Mesothelial cell of epicardium (in vitro differentiated cells): ENCODE measurements at regions not wholly inside any gene's neighbourhood (a gene's known extent, or its start where the extent isn't known, plus 50 kb on each side); places are given as distances from the start of the nearest gene placed in this dataset.

Source experiments
- DNase-seq, 2 experiments: peaks; one replicate each; pipeline ENCODE4 v3.0.0; 2021; ENCODE audit warnings: low spot score in 2 of 2; ENCODE audit not compliant: unreplicated experiment in 2 of 2
- H3K27ac Mint-ChIP-seq: 2 replicates; pipeline ENCODE4 v1.8.0; 2021; ENCODE audit warnings: mixed read lengths
- H3K27me3 Mint-ChIP-seq: 2 replicates; pipeline ENCODE4 v1.8.0; 2021; ENCODE audit warnings: low read depth, mixed read lengths
- H3K36me3 Mint-ChIP-seq: 2 replicates; pipeline ENCODE4 v1.8.0; 2021; ENCODE audit warnings: mixed read lengths
- H3K4me1 Mint-ChIP-seq: 2 replicates; pipeline ENCODE4 v1.8.0; 2021; ENCODE audit warnings: mixed read lengths
- H3K4me3 Mint-ChIP-seq: 2 replicates; pipeline ENCODE4 v1.8.0; 2021; ENCODE audit warnings: mild to moderate bottlenecking, moderate library complexity, mixed read lengths
- H3K9me3 Mint-ChIP-seq: 2 replicates; pipeline ENCODE4 v1.8.0; 2021; ENCODE audit warnings: mixed read lengths
- CTCF ChIP-seq: fragments of 200-600 bp; sonication (generic); IDR thresholded peaks from one replicate; pipeline ENCODE4 v1.5.0; 2021; ENCODE audit warnings: antibody characterized with exemption; ENCODE audit not compliant: unreplicated experiment

- no peaks in the 10 kb centered on the region for H3K9me3 Mint-ChIP-seq
- no peak for TF ChIP-seq CTCF
- no peaks in the 10 kb centered on the region for H3K36me3 Mint-ChIP-seq
- no peaks in the 10 kb centered on the region for H3K4me1 Mint-ChIP-seq
- no peak overlapping the region for H3K4me3 Mint-ChIP-seq
- H3K27me3 Mint-ChIP-seq, result no peaks in the 10 kb centered on the region
- no peak overlapping the region for H3K27ac Mint-ChIP-seq
- DNase-seq, result no peak
Observed at GRCh38 chr4:84279678-84280077, 219.4 kb downstream of the NKX6-1 start.

GRCh38 chr4:84277923-84278322, 221.2 kb downstream of the NKX6-1 start:
- H3K27me3 Mint-ChIP-seq, result no peaks in the 10 kb centered on the region
- H3K27ac Mint-ChIP-seq, result no peak overlapping the region
- TF ChIP-seq CTCF, result no peak
- no peaks in the 10 kb centered on the region for H3K4me1 Mint-ChIP-seq
- H3K4me3 Mint-ChIP-seq, result no peak overlapping the region
- no peak for DNase-seq
- no peaks in the 10 kb centered on the region for H3K9me3 Mint-ChIP-seq
- no peaks in the 10 kb centered on the region for H3K36me3 Mint-ChIP-seq

- no peaks in the 10 kb centered on the region for H3K9me3 Mint-ChIP-seq
Observed at GRCh38 chr4:84276752-84277151, 222.3 kb downstream of the NKX6-1 start.

GRCh38 chr4:84269536-84270044, 229.5 kb downstream of the NKX6-1 start:
- peaks cover 3% of the 10 kb centered on the region for H3K27me3 Mint-ChIP-seq
- no peaks in the 10 kb centered on the region for H3K4me1 Mint-ChIP-seq

More at GRCh38 chr4:84276752-84277151, 222.3 kb downstream of the NKX6-1 start:
- Mint-ChIP-seq H3K36me3 (no peaks in the 10 kb centered on the region), H3K27ac (no peak overlapping the region), H3K4me1 (no peaks in the 10 kb centered on the region), H3K27me3 (peaks cover 3% of the 10 kb centered on the region), H3K4me3 (no peak overlapping the region)
- DNase-seq, result no peak
- no peak for TF ChIP-seq CTCF

GRCh38 chr4:84264652-84265051, 234.4 kb downstream of the NKX6-1 start:
- Mint-ChIP-seq H3K9me3 (peaks cover 37% of the 10 kb centered on the region), H3K27me3 (no peaks in the 10 kb centered on the region), H3K36me3 (no peaks in the 10 kb centered on the region), H3K4me1 (no peaks in the 10 kb centered on the region), H3K27ac (no peak overlapping the region), H3K4me3 (no peak overlapping the region)
- TF ChIP-seq CTCF, result no peak
- DNase-seq, result no peak

More at GRCh38 chr4:84269536-84270044, 229.5 kb downstream of the NKX6-1 start:
- H3K27ac Mint-ChIP-seq, result no peak overlapping the region
- no peak overlapping the region for H3K4me3 Mint-ChIP-seq
- DNase-seq, result no peak
- H3K36me3 Mint-ChIP-seq, result no peaks in the 10 kb centered on the region
- H3K9me3 Mint-ChIP-seq, result no peaks in the 10 kb centered on the region
- no peak for TF ChIP-seq CTCF

GRCh38 chr4:84263415-84263814, 235.7 kb downstream of the NKX6-1 start:
- no peak overlapping the region for H3K4me3 Mint-ChIP-seq
- H3K9me3 Mint-ChIP-seq, result peaks cover 45% of the 10 kb centered on the region
- no peaks in the 10 kb centered on the region for H3K36me3 Mint-ChIP-seq
- no peaks in the 10 kb centered on the region for H3K27me3 Mint-ChIP-seq
- H3K4me1 Mint-ChIP-seq, result no peaks in the 10 kb centered on the region
- no peak overlapping the region for H3K27ac Mint-ChIP-seq
- DNase-seq, result no peak
- no peak for TF ChIP-seq CTCF
